Fibroblast of mammary gland (primary cell): ENCODE measurements at regions not wholly inside any gene's neighbourhood (a gene's known extent, or its start where the extent isn't known, plus 50 kb on each side); places are given as distances from the start of the nearest gene placed in this dataset.

Experiments used
- DNase-seq: peaks from one replicate; pipeline ENCODE4 v3.0.0-alpha.2; 2010; ENCODE audit warnings: low read depth
- H3K4me3 ChIP-seq: 2 replicates; pipeline ENCODE4 v1.5.1; 2011; ENCODE audit warnings: low read depth, mild to moderate bottlenecking, low read length, moderate library complexity; ENCODE audit not compliant: control insufficient read depth
- TF ChIP-seq, protein P1 (sequence below): conservative IDR thresholded peaks from 2 replicates; pipeline ENCODE4 v1.5.1; 2011; ENCODE audit warnings: low read depth, low read length, inconsistent platforms; ENCODE audit not compliant: control insufficient read depth, insufficient read depth

DNA sequence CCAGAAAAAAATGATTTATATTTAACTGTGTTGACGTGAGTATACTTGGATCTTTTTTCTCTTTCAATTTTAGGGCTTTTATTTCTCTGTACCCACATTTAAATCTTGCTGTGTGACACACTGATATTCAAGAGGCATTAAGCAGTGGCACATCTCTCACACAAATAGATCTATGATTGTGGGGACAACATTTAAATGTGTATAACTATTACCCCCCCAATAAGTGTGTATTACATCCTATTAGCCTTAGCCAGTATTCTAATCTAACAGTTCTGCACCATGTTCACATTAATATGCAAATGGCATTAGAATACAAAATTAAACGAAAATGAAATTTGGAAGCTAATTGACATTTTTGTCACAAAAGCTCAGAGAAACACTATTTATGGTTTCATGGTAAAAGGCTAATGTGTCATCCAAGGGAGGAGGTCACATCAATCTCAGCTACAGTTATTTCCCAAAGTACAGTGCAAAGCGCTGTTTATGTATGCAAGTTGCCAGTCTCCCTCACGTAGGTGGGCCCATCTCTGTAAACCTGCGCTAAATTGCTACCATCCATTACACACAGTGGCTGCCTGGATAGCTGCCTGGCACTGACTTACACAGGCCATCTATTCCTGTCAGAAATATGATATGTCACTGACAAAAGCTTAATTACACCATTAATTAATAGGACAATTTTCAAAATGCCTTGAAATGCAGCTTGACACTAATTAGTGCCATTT lies 984.7 kb upstream of the PCDH9 start:
- H3K4me3 ChIP-seq: no peak overlapping the region
- DNase-seq: no peak
- TF ChIP-seq, protein P1, sequence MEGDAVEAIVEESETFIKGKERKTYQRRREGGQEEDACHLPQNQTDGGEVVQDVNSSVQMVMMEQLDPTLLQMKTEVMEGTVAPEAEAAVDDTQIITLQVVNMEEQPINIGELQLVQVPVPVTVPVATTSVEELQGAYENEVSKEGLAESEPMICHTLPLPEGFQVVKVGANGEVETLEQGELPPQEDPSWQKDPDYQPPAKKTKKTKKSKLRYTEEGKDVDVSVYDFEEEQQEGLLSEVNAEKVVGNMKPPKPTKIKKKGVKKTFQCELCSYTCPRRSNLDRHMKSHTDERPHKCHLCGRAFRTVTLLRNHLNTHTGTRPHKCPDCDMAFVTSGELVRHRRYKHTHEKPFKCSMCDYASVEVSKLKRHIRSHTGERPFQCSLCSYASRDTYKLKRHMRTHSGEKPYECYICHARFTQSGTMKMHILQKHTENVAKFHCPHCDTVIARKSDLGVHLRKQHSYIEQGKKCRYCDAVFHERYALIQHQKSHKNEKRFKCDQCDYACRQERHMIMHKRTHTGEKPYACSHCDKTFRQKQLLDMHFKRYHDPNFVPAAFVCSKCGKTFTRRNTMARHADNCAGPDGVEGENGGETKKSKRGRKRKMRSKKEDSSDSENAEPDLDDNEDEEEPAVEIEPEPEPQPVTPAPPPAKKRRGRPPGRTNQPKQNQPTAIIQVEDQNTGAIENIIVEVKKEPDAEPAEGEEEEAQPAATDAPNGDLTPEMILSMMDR: no peak

- TF ChIP-seq, protein P1: no peak
- no peak overlapping the region for H3K4me3 ChIP-seq
- DNase-seq: no peak
Measured at GRCh38 chr13:68199271-68199670, 969.1 kb upstream of the PCDH9 start.

DNA sequence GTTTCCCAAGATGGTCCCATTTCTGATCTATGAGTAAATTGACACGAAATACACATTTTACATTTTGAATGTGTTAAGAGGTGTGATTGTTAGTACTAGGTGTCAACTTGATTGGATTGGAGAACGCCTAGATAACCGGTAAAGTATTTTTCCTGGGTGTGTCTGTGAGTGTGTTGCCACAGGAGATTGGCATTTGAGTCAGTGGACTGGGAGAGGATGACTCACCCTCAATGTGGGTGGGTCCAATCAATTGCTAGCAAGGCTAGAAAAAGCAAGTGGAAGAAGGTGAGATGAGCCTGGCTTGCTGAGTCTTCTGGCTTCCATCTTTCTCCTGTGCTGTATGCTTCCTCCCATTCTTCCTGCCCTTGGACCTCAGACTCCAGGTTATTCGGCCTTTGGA lies 960.7 kb upstream of the PCDH9 start:
- TF ChIP-seq, protein P1: no peak
- H3K4me3 ChIP-seq: no peak overlapping the region
- peak; percentile 37 for DNase-seq

- no peak overlapping the region for H3K4me3 ChIP-seq
- TF ChIP-seq, protein P1: no peak
- DNase-seq: peak; percentile 5
Measured at GRCh38 chr13:68185444-68186141, 955.5 kb upstream of the PCDH9 start.

DNA sequence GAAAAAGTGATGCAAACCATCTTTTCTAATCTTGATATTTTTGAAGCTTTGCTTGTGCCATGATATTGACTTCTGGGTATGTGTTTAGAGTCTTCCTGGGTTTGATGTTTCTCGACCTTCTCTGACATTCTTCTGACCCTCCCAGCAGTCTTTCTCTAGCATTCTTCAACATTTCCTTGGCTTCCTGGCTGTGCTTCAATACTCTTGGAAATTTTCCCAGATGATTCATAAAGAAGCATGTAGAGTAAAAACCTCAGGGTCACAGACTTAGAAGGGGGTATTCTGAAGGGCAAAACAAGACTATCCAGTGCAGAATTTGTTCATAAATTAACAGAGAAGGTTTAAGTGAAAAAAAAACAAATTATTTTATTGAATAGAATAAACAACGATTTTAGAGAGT lies 946.3 kb upstream of the PCDH9 start:
- TF ChIP-seq, protein P1: no peak
- no peak overlapping the region for H3K4me3 ChIP-seq
- DNase-seq: peak; percentile 56

DNA sequence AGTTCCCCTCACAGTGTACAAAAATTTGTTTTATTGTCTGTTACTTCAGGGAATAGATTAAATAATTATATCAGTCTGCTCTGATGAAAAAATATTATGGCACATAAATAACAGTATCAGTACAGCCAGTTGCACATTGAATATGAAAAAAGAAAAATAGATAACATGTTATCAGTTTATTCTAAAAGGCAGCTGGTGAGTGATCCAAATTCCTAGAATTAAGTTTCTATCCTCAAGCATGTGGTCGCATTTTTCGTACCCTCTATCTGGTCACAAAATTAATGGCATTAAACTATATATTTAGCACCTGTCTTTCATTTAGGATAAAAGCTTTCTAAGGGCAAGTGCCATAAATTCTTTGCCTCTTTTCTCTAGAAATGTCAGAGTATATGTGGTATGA lies 944.8 kb upstream of the PCDH9 start:
- no peak overlapping the region for H3K4me3 ChIP-seq
- DNase-seq: no peak
- TF ChIP-seq, protein P1: no peak
